ENCODE measurements at regions not wholly inside any gene's neighbourhood (a gene's known extent, or its start where the extent isn't known, plus 50 kb on each side); places are given as distances from the start of the nearest gene placed in this dataset.

- TF ChIP-seq ZBTB11 (tag by site-specific recombination; conservative IDR thresholded peaks at IDR 0.05; ENCODE audit: low read depth) (no peak), ATF2 (tag by site-specific recombination; IDR thresholded peaks at IDR 0.05; ENCODE audit: low read depth) (no peak), ZNF416 (tag by site-specific recombination; IDR thresholded peaks at IDR 0.05) (no peak), KLF7 (tag by site-specific recombination; IDR thresholded peaks at IDR 0.05; ENCODE audit: borderline replicate concordance) (no peak), ZBTB8A (tag by site-specific recombination; IDR thresholded peaks at IDR 0.05) (no peak), ZEB2 (tag by site-specific recombination; IDR thresholded peaks at IDR 0.05) (no peak), GLIS2 (tag by site-specific recombination; IDR thresholded peaks at IDR 0.05) (no peak), ZNF423 (tag by site-specific recombination; IDR thresholded peaks at IDR 0.05) (no peak)
Measured at GRCh38 chr15:31871887-31872281, 158.4 kb upstream of the CHRNA7 start (continued).

GRCh38 chr15:31887246-31887645 is 143.1 kb upstream of the CHRNA7 start:
- Histone ChIP-seq H3K36me3 (ENCODE audit: control insufficient read depth in 2 of 2, insufficient read depth in 1 of 2, low read length in 2 of 2) (no peaks in the 10 kb centered on the region), H3K9me3 (ENCODE audit: control insufficient read depth, insufficient read depth, low read depth, low read length) (no peaks in the 10 kb centered on the region), H3K4me3 (ENCODE audit: low read depth, low read length) (no peak overlapping the region), H3K27ac (ENCODE audit: extremely low read depth, low read depth, low read length) (no peak overlapping the region), H3K4me1 (ENCODE audit: control insufficient read depth, insufficient read depth, low read length) (no peaks in the 10 kb centered on the region)
- ChIA-PET CTCF (interaction anchor here (0.5 to 0.6 kb wide), 2 partner anchors 68 to 1255 kb away, joined by 3 read pairs; no protein-coding TSS in a partner anchor), POLR2A (no interaction called here)
- no peak for TF ChIP-seq SALL2 (tag by site-specific recombination; IDR thresholded peaks at IDR 0.05; ENCODE audit: borderline replicate concordance)
- no peak for TF ChIP-seq FEZF1 (tag by site-specific recombination; IDR thresholded peaks at IDR 0.05)
- no peak for TF ChIP-seq ZNF670 (tag by site-specific recombination; IDR thresholded peaks at IDR 0.05; ENCODE audit: low read depth)
- TF ChIP-seq ZNF449 (tag by site-specific recombination; IDR thresholded peaks at IDR 0.05) = no peak
- TF ChIP-seq ZSCAN23 (tag by site-specific recombination; IDR thresholded peaks at IDR 0.05) = no peak
- no peak for TF ChIP-seq ZBTB10 (tag by site-specific recombination; IDR thresholded peaks at IDR 0.05)
- TF ChIP-seq ZSCAN30 (tag by site-specific recombination; IDR thresholded peaks at IDR 0.05) = no peak
- TF ChIP-seq ZNF274 (IDR thresholded peaks at IDR 0.05; ENCODE audit: low read length) = no peak
- no peak for TF ChIP-seq ZNF274 (tag by site-specific recombination; IDR thresholded peaks at IDR 0.05; ENCODE audit: borderline replicate concordance)
- TF ChIP-seq OSR2 (tag by site-specific recombination; IDR thresholded peaks at IDR 0.05) = no peak
- no peak for TF ChIP-seq PRDM6 (tag by site-specific recombination; IDR thresholded peaks at IDR 0.05)
- TF ChIP-seq ZNF654 (tag by site-specific recombination; IDR thresholded peaks at IDR 0.05; ENCODE audit: low read depth) = no peak
- no peak for TF ChIP-seq ZNF747 (tag by site-specific recombination; IDR thresholded peaks at IDR 0.05)
- no peak for TF ChIP-seq BCL6B (tag by site-specific recombination; IDR thresholded peaks at IDR 0.05)
- no peak for TF ChIP-seq ZNF404 (tag by site-specific recombination; IDR thresholded peaks at IDR 0.05)
- no peak for TF ChIP-seq ZNF239 (tag by site-specific recombination; IDR thresholded peaks at IDR 0.05)

All from HEK293 (cell line).